Osteoblast (primary cell): ENCODE measurements at regions not wholly inside any gene's neighbourhood (a gene's known extent, or its start where the extent isn't known, plus 50 kb on each side); places are given as distances from the start of the nearest gene placed in this dataset.
A peak's percentile ranks its signal among the peaks of the same experiment; 100 is the strongest.

Source experiments
- DNase-seq: peaks from one replicate; pipeline ENCODE4 v3.0.0; 2011; ENCODE audit warnings: low spot score, mixed read lengths; ENCODE audit not compliant: insufficient read length; ENCODE audit errors: missing footprints
- H2AFZ ChIP-seq: 2 replicates; pipeline ENCODE4 v1.6.0; 2011; ENCODE audit warnings: mild to moderate bottlenecking, low read length
- H3K27ac ChIP-seq: 2 replicates; pipeline ENCODE4 v1.5.1; 2011; ENCODE audit warnings: mild to moderate bottlenecking, low read depth, low read length, moderate library complexity
- H3K27me3 ChIP-seq: 2 replicates; pipeline ENCODE4 v1.6.0; 2012; ENCODE audit warnings: mild to moderate bottlenecking, control low read depth, inconsistent platforms, low read length, moderate library complexity; ENCODE audit not compliant: insufficient read depth
- H3K36me3 ChIP-seq: 2 replicates; pipeline ENCODE4 v1.5.1; 2011; ENCODE audit warnings: mild to moderate bottlenecking, low read length, control low read depth, moderate library complexity; ENCODE audit not compliant: insufficient read depth
- H3K4me1 ChIP-seq: 2 replicates; pipeline ENCODE4 v1.5.1; 2011; ENCODE audit warnings: mild to moderate bottlenecking, low read length, control low read depth, moderate library complexity; ENCODE audit not compliant: insufficient read depth
- H3K4me2 ChIP-seq: 2 replicates; pipeline ENCODE4 v1.6.0; 2011; ENCODE audit warnings: mild to moderate bottlenecking, low read length; ENCODE audit not compliant: insufficient read depth
- H3K4me3 ChIP-seq: fragments of 200-600 bp; sonication (generic); 3 replicates; pipeline ENCODE4 v1.5.1; 2012; ENCODE audit warnings: mild to moderate bottlenecking, low read length, inconsistent platforms; ENCODE audit not compliant: insufficient read depth
- H3K79me2 ChIP-seq: 2 replicates; pipeline ENCODE4 v1.6.0; 2012; ENCODE audit warnings: mild to moderate bottlenecking, low read length, control low read depth, inconsistent platforms; ENCODE audit not compliant: insufficient read depth
- H3K9me3 ChIP-seq: 2 replicates; pipeline ENCODE4 v1.5.1; 2011; ENCODE audit warnings: low read depth, low read length, control low read depth
- H4K20me1 ChIP-seq: 2 replicates; pipeline ENCODE4 v1.6.0; 2012; ENCODE audit warnings: mild to moderate bottlenecking, low read length, control low read depth; ENCODE audit not compliant: insufficient read depth
- TF ChIP-seq, protein P1 (sequence below): IDR thresholded peaks from 2 replicates; pipeline ENCODE4 v1.5.1; 2011; ENCODE audit warnings: mild to moderate bottlenecking, low read depth, low read length, moderate library complexity; ENCODE audit errors: extremely low read depth

DNA sequence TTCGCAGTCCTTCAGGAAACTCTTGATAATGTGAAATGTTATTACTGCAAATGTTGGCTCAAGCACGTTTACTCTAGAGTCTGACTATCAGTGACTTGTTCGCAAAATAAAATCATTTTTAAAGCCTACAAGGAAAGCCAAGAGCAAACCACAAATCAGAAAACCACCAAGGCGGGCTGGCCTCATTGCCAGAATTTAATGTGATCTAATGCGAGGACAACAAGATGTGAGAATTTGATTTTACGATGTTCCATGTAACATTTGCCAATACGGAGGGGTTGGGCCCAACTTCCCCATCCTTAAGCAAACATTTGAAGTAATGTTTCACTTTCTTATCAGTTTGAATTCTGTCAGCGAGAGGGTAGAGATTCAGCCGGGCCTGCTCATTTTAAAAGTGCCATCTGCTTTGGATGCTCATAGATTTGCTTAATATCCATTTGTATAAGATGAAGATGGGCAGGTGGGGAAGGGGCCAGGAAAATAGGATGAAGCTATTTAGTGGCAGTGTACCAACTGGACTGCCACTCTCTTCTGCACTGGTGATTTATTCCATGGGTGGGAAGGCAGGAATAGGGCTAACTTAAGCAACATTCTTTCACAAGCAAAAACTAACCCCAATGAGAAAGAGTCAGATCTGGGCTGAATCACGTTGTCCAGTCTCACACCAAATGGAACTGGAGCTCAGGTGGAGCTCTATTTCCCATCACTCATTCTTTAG is 225.3 kb downstream of the ANAPC10 start:
- Histone ChIP-seq H3K4me2 (peak overlapping the region; percentile 41), H3K36me3 (no peaks in the 10 kb centered on the region)
- DNase-seq = no peak

GRCh38 chr4:144873226-144873990 is 224.6 kb downstream of the ANAPC10 start:
- no peak overlapping the region for H3K4me3 ChIP-seq
- H3K4me2 ChIP-seq = no peak overlapping the region
- no peaks in the 10 kb centered on the region for H3K4me1 ChIP-seq
- H3K36me3 ChIP-seq = no peaks in the 10 kb centered on the region
- H4K20me1 ChIP-seq = no peaks in the 10 kb centered on the region
- TF ChIP-seq, protein P1, sequence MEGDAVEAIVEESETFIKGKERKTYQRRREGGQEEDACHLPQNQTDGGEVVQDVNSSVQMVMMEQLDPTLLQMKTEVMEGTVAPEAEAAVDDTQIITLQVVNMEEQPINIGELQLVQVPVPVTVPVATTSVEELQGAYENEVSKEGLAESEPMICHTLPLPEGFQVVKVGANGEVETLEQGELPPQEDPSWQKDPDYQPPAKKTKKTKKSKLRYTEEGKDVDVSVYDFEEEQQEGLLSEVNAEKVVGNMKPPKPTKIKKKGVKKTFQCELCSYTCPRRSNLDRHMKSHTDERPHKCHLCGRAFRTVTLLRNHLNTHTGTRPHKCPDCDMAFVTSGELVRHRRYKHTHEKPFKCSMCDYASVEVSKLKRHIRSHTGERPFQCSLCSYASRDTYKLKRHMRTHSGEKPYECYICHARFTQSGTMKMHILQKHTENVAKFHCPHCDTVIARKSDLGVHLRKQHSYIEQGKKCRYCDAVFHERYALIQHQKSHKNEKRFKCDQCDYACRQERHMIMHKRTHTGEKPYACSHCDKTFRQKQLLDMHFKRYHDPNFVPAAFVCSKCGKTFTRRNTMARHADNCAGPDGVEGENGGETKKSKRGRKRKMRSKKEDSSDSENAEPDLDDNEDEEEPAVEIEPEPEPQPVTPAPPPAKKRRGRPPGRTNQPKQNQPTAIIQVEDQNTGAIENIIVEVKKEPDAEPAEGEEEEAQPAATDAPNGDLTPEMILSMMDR = no peak
- H3K79me2 ChIP-seq = no peaks in the 10 kb centered on the region
- H3K27ac ChIP-seq = no peak overlapping the region
- no peaks in the 10 kb centered on the region for H3K9me3 ChIP-seq
- no peak overlapping the region for H2AFZ ChIP-seq
- no peak for DNase-seq
- no peaks in the 10 kb centered on the region for H3K27me3 ChIP-seq

More for the DNA sequence above, 225.3 kb downstream of the ANAPC10 start:
- Histone ChIP-seq H2AFZ (no peak overlapping the region), H3K4me1 (no peaks in the 10 kb centered on the region), H3K79me2 (no peaks in the 10 kb centered on the region), H4K20me1 (no peaks in the 10 kb centered on the region), H3K9me3 (no peaks in the 10 kb centered on the region), H3K27me3 (no peaks in the 10 kb centered on the region), H3K4me3 (no peak overlapping the region), H3K27ac (no peak overlapping the region)
- TF ChIP-seq, protein P1 = no peak

DNA sequence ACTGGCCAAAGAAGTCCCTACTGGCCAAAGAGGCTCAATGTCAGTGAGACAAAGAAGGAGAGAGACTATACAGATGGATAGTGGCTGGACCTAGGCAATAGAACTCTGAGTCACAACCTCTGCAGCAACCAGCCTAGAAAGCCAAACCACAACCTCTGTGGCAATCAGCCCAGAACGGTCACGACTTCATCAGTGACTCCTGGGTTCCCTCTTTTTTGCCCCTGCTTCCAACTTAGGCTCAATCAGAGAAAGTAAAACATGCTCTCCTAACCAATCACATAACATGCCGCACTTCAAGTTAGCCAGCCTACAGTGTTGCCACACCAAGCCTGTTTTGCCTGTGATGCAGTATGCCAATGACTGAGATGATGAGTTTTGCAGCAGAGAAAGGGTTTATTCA is 203.4 kb downstream of the ANAPC10 start:
- H2AFZ ChIP-seq = no peak overlapping the region
- H3K4me3 ChIP-seq = no peak overlapping the region
- H3K79me2 ChIP-seq = no peaks in the 10 kb centered on the region
- TF ChIP-seq, protein P1 = no peak
- no peak overlapping the region for H3K4me2 ChIP-seq
- no peaks in the 10 kb centered on the region for H3K9me3 ChIP-seq
- H3K27me3 ChIP-seq = no peaks in the 10 kb centered on the region
- H4K20me1 ChIP-seq = no peaks in the 10 kb centered on the region
- H3K4me1 ChIP-seq = peaks cover 6% of the 10 kb centered on the region
- H3K36me3 ChIP-seq = no peaks in the 10 kb centered on the region
- no peak overlapping the region for H3K27ac ChIP-seq
- DNase-seq = peak; percentile 29

- H3K27ac ChIP-seq = no peak overlapping the region
- no peaks in the 10 kb centered on the region for H3K9me3 ChIP-seq
- TF ChIP-seq, protein P1 = no peak
- H4K20me1 ChIP-seq = no peaks in the 10 kb centered on the region
- H3K4me3 ChIP-seq = no peak overlapping the region
- H3K27me3 ChIP-seq = no peaks in the 10 kb centered on the region
- peaks cover 13% of the 10 kb centered on the region for H3K4me1 ChIP-seq
- DNase-seq = no peak
- H3K4me2 ChIP-seq = no peak overlapping the region
- H2AFZ ChIP-seq = no peak overlapping the region
- H3K36me3 ChIP-seq = no peaks in the 10 kb centered on the region
- H3K79me2 ChIP-seq = no peaks in the 10 kb centered on the region
Measured at GRCh38 chr4:144899393-144899792, 198.6 kb downstream of the ANAPC10 start.
